NCI-H1105 (cell line): ENCODE measurements at regions not wholly inside any gene's neighbourhood (a gene's known extent, or its start where the extent isn't known, plus 50 kb on each side); places are given as distances from the start of the nearest gene placed in this dataset.
"Not testable (repeated sequence)": the region's sequence is repeated elsewhere in the genome, so short reads cannot be mapped to it uniquely, and the experiment has no call there.

Experiments used
- DNase-seq: peaks from one replicate; lab custom pipeline; 2025; lab: John Stamatoyannopoulos, UW

DNA sequence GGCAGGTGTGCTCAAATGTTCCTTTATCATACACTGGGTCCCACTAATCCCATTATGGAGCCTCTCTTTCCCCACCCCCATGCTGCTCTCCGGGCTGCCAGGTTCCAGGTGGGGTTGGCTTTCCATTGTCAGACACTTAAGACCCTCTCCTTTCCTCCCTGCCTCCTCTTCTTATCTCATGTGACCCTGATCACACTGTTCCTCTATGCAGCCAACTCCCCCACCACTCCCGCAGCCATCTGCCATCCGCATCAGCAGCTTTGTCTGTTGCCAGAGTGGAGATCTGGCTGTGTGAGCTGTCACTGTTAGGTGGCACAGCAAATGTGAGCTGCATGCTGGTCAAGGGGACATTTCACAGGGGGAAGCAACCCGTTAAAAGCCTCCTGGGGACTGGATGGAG, 391.4 kb downstream of the TNS3 start:
- no peak for DNase-seq

DNA sequence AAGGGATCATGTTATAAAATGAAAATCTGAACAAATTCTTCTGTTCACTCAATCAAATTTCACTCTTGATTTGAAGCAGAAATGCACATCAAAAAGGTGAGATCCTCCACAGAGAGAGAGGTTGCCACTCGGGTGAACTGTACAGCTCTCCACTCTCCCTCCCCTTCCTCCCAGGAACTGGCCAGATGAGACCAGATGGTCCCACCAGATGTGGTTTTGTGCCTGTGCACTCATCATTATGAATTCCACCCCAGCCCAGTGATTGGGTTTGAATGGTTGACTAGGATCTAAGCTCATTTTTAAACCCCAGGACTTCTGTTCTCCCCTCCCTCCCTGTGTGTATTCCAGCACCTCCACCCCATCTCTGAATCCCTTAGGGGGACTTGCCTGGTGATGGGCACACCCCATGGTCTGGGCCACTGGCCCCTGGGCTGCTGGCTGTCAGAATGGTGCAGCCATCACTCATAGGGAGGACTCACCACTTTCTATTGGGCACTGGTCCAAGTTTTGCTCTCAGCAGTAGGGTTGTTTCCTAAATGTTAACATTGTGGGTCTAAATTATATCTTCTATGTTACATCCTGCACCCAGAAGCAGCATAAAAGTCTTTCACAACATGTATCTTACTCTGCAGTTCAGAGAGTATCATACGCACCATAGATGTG, 393.1 kb downstream of the TNS3 start:
- no peak for DNase-seq

DNA sequence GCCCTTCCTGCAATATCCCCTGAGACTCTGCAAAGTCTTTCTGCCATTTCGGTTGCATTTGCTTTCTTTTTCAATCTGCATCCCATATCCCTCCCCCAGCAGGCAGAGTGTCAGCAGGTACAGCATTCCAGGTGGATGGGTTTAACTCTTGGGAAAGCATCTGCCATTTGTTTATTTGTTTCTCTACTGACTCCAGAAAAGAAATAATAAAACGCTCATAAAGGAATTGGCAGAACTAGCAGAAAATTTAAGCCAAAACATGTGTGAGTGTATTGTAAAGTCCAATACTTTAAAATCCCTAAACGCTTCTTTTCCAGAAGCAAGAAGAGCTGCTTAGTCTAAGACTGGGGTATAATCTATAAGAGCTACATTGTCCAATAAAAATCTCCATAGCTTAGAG, 393.8 kb downstream of the TNS3 start:
- no peak for DNase-seq

DNA sequence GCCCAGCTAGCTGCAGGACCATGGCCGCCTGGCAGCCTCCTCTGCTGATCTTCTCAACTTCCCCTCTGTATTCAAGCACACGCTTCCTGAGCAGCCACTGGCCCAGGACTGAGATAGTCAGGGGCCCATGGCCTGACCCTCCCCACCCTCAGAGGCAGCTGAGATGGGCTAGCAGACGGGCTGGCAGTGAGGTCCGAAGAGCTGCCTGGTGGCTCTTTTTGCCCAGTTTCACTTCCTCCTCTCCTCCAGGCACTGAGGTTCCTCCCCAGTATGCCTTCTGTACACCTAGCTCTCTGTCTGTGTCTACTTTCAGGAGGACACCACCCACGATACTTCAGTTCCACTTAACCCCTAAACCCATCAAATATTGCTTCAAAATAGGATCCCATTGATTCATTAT, 395.6 kb downstream of the TNS3 start:
- no peak for DNase-seq

DNA sequence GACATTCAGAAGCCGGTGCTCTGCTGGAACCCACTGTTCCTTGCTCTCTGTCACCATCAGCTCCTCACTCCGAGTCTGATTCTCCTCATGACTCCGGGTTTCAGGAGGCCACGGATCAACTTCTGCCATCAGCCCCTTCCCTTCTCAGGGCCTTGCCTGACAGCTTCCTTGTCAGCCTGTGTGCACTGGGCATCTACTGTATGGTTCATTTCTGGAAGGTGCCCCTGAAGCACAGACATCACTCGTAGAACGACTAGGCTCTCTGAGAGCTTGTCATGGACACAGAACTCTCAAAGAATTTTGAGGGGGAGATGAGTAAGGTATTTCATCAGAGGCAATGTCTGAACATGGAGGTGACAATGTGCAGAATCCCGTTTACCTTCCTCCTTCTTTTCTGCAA, 396.1 kb downstream of the TNS3 start:
- no peak for DNase-seq

DNA sequence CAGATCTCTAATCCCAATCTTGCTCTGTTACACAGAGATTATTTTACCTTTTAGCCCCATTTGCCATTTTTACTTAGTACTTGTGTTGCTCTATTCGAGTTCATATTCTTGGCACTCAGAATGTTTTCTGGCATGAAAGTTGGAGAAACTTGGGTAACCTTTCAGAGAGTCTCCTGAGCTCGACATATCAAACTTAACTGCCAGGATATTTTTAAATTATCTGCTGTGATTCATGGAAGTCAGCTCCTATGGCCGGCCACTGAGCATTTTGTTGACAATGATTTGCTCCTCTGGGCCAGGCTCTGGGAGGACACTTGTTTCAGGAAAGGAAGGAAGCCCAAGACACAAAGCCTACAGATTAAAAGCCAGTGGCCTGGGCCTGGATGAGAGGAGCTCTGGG, 396.7 kb downstream of the TNS3 start:
- no peak for DNase-seq

DNA sequence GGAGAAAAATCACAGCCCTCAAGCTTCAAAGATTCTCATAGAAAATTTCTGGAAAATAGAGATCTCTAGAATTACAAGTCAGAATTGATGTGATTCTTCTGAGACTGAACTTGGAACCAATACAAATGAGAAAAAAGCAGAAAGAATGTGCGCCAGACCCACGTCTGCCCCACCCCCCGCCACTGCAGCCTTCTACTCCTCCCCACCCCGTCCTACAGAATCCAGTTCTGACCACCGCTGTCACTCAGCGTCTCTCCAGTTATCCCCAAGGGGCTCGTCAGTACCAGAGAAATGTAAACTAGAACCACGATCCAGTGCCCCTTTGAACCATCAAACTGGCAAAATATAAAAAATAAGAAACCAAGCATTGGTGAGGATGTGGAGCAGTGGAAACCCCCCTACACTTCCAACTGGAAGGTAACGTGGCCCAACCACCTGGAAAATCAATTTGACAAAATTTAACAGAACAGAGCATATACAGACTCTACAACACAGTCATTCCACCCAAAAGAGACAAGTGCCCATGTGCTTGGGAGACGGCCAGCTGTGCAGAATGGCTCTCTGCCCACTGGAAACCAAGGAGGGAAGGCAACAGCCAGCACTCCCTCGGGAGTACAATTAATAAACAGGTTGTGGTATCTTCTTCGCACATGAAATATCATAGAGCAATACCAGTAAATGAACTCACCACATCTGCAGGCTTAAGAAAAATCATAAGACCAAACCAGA, 397.9 kb downstream of the TNS3 start:
- no peak for DNase-seq

DNA sequence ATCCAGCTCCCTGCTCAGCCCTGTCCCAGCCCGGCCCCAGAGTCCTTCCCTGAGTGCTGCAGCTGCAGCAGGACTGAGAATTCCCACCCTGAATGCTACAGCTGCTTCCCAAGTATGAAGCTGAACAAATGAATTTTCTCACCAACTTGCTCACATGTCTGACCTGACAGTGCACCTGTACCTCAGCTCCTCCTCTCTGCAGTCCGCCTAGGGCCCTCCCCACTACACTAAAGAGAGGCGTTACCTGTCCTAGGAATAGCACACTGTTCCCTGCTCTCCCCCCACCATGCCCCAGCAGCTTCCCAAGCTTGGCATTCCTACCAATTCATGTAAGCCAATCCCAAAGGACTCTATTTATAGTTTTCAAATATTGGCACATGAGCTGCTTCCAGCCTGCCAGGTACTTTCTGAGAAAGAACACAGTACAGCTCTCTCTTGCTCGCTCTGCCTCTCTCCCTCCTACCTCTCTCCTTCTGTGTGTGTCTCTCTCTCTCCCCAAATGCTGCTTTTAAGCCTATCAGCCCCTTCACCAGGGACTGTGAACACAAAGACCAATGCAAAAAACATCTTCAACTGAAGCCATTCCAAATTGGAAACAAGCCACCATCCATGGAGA, 400.1 kb downstream of the TNS3 start:
- DNase-seq = no peak

DNA sequence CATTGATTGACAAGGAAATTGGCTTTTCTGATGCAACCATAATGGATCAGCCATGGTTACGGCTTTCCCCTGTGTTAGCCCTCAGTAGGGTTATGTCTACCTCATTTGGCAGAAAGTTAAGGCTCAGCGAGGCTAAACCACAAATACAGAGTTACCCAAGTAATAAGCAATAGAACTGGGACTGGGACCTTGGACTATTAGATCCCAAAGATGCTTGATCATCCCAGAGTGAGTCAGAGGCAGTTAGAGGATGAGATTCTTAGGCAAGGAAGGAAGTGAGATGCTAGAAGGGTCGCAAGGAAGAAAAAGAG, 401.4 kb downstream of the TNS3 start:
- no peak for DNase-seq

DNA sequence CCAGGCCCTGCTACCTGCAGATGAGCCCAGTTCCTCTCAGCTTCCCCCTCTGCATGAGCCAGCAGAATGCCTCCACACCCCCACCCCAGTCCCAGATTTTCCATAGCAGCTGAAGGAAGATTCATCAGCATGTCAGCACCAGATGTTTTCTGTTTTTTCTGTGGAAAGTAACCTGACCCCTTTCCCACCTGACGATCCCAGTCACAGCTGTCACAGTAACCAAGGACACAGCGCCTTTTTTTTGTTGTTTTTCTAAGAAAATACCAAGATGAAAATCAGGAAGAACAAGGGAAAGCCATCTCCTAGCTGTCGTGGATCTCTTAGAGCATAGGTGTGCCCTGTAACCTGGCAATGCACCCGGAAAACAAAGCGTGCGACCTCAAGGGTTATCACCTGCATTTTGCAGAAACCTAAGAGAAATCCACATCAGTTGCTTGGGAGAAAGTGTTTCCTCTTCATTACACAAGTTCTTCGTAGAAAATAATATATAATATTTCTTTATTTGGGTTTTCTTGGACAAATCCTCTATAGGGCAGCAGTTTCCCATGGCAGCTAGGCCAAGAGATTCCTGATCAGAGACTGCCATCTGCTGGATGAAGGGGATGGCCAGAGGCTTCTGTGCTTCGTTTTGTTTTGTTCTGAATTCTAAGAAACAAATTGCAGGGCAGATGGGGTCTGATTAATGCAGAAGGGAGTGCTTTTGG, 401.9 kb downstream of the TNS3 start:
- peak; percentile 42 for DNase-seq

DNA sequence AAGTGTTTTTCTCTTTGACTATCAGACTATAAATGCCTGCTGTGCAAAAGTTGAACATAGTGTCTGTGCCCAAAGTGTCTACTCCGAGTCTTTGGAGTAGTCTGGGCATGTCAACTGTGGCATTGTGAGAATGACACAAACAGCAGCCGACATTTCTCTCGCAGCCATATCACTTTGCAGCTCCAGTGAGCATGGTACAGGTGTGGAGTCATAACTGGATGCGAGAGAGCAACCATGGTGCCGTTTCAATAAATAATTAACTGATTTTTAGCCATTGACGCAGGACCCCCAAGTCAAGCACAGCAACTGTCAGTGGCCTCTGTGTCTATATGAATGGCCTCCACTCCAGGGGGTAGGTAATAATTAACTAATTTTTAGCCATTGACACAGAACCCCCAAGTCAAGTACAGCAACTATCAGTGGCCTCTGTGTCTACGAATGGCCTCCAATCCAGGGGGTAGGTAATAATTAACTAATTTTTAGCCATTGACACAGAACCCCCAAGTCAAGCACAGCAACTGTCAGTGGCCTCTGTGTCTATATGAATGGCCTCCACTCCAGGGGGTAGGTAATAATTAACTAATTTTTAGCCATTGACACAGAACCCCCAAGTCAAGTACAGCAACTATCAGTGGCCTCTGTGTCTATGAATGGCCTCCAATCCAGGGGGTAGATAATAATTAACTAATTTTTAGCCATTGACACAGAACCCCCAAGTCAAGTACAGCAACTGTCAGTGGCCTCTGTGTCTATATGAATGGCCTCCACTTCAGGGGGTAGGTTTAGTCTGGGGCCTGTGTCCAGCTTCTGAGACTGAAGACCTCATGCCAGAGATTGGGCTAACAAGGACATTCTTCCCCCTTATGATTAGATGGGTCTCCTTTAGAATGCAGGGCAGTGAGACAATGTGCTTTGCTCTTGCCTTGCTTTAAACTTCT, 409.0 kb downstream of the TNS3 start:
- not testable (repeated sequence) for DNase-seq

DNA sequence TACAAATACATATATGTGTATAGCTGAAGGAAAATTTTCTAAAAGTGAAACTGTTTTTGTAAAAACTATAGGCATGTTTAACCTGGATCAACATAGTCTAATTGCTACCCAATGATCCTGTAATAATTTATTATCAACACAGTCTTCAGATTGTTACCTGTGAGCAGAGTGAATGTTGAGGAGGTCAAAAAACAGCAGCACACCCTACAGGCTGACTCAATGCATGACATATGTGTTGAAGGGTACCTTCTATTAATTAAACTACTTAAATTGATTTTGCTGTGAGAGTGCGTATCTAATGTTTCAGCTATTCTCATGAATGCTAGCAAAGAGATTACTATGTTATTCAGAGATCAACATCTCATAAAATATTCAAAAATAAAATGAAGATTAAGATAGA, 411.4 kb downstream of the TNS3 start:
- DNase-seq = no peak

DNA sequence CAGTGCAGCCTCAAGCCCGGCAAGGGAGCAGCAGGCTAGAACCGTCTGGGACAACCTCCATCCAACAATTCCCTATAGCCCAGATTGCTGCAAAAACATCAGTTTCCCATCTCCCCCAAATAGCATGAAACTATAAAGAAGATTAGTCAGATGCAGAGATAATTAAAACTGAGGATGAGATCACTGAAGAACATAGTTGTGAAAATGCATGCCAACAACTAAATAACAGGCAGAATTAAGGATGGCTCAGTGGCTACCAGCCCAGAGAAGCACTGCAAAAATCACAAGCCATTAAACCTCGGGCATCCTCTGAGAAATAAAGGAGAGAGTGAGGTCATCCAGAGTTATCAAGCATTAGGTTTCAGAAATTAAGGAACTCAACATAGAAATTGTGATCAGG, 427.1 kb downstream of the TNS3 start:
- no peak for DNase-seq

DNA sequence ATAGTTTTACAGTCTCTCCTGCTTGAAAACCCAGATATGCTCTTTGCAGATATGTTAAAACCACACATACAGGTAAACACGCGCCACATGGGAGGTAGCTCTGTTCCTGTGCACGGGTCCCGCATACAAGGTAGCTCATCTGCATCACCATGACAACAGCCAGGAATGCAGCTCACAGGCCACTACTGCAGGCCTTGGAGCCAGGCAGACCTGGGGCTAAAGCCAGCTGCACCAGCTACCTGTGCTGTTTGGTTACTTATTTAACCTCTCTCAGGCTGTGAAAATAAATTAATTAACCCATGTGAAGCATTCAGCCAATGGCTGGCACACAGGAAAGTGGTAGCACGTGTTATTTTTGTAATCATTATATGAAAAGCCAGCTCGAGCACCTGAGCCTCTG, 428.3 kb downstream of the TNS3 start:
- DNase-seq = peak; percentile 74

DNA sequence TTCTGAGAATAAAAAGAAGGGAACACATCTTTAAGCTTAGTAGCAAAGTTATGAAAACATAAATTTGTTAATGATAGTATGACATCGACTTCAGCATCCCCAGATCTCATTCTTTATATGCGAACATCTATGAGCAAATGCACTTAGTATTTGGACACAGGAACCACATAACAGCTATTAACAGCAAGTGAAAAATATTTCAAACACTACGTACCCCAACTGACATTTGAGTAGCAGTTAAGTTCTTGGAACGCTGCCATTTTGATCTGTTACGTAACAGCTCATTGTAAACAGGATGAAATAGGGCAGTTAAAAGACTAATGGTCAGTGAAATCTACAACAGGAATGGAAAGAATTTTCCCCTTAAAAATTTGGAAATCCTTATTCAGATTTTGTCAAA, 428.9 kb downstream of the TNS3 start:
- peak; percentile 83 for DNase-seq

DNA sequence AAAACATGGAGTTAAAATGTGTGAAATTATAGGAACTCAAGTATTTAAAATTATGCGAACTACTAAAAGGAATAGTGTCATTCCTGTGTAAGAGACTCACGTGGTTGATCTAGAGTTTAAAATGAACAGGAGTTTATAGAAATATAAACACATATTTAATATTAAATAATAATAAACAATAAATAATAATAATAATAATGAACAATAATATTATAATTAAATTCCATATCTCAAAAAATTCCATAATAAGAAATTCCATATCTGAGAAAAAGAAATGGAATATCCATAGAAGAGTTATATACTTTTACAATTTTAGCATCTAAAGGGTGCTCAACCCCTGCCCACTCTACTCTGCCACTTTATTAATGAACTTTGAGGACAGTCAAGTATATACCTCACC, 429.6 kb downstream of the TNS3 start:
- DNase-seq = no peak

DNA sequence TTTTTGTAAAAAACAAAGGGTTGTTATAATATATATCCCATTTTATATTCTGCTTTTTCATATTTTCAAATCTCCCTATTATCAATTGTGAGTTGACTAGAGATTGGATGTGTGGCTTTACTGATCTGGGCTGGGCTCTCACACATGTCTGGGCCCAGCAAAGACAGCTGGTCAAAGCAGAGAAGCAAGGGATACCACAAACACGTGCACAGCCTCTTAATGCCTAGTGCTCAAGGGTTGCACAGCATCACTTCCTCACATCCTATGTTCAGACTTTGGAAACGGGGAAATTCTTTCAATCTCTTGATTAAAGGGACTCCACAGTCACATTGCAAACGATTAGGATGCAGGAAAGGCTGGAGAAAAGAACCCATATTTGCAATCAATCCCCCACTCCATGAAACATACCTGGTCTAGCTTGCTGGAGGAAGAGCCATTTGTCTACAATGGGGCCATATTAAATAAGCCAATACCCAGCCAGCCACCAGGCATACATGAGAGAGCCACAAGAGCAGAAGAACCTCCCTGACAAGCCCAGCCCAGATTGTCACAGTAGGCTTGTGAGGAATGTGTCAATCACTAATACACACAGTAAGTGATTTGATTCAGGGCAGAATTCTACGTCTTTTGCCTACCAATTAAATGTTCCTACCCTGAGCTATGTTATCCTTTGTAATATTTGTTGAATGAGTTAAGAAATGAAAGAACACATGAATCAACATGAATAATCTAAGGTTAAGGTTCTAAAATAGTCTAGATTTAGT, 431.2 kb downstream of the TNS3 start:
- DNase-seq = no peak

DNA sequence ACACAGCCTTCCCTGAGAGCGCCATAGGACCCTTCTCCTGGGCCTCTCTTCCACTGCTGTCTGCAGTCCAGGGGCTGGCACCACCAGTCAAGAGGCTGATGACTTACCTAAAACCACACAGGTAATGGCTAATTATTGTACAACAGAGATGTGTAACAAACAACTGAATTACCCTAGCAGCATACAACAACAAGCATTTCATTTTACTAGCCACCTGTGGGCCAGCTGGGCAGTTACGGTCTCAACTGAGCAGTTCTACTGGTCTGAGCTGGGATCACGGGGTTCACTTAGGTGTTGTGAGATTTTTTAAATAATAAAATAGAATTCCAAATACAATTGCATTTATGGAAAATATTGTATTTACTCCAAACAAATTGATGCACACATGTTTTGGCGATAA, 431.9 kb downstream of the TNS3 start:
- no peak for DNase-seq

DNA sequence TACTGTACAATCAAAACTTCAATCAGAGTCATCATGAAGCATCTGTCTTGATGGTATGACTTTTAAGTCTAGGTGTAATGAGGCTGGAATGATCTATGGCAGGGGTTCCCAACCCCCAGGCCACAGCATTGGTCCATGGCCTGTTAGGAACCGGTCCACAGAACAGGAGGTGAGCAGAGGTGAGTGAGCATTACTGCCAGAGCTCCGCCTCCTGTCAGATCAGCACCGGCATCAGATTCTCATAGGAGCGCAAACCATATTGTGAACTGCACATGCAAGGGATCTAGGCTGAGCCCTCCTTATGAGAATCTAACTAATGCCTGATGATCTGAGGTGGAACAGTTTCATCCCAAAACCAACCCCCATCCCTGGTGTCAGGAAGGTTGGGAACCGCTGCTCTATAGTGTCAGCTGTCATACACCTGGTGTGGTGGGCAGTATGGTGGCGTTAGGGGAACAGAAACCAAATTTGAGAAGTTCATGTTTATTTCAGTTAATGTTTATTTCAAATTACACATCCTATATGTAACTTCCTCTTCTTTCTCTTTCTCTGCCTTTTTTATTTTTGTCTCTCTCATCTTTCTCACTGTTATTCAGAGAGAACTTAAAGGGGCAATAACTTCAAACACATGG, 432.6 kb downstream of the TNS3 start:
- DNase-seq = no peak

DNA sequence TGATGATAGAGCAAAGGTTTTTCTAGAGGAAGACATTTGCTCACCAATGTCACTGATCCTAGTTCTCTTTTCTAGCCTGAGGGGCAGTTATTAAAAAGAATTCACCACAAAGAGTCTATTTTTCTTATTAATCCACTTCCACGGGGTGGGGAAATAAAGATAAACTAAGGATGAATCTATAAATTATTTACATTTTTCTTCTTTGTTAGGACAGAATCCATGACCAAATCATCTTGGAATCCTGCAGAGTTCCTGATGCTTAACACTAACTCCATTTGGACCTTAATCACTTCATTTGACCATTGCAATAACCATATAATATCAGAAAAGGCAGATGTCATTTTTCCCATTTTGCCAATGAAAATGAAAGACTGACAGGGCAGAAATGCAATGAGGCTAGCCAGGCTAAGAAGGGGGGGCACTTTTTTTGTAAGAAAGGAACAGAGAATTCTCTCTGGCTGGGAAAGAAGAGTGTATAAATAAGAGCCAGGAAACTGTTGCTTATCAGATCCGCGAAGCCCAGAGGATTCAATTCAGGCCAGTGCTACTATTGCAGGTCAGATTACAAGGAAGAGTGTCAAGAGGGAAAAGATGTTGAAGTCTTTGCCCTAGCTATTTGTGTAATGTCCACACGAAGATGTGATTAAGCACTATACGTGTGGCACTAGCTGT, 433.2 kb downstream of the TNS3 start:
- DNase-seq = no peak
